ENCODE measurements at regions not wholly inside any gene's neighbourhood (a gene's known extent, or its start where the extent isn't known, plus 50 kb on each side); places are given as distances from the start of the nearest gene placed in this dataset.

- TF ChIP-seq CTCF (conservative IDR thresholded peaks at IDR 0.05), result no peak
- no peak for TF ChIP-seq ZFX (IDR thresholded peaks at IDR 0.05)
- no peak overlapping the region; the same call in 1 of the 2 replicates for H3K27ac ChIP-seq
Measured at GRCh38 chrX:13373027-13373426, 53.2 kb upstream of the ATXN3L start.

GRCh38 chrX:13372203-13372980, 52.5 kb upstream of the ATXN3L start:
- H3K27ac ChIP-seq, result no peak overlapping the region
- no peak for TF ChIP-seq ZFX (IDR thresholded peaks at IDR 0.05)
- TF ChIP-seq CTCF (conservative IDR thresholded peaks at IDR 0.05), result no peak

- no peak for TF ChIP-seq ZFX (IDR thresholded peaks at IDR 0.05)
- no peak for TF ChIP-seq CTCF (conservative IDR thresholded peaks at IDR 0.05)
- H3K27ac ChIP-seq, result no peak overlapping the region
Measured at GRCh38 chrX:13371186-13371585, 51.3 kb upstream of the ATXN3L start.

GRCh38 chrX:13370713-13371112, 50.9 kb upstream of the ATXN3L start:
- no peak overlapping the region for H3K27ac ChIP-seq
- TF ChIP-seq CTCF (conservative IDR thresholded peaks at IDR 0.05), result no peak
- TF ChIP-seq ZFX (IDR thresholded peaks at IDR 0.05), result no peak
